Globus pallidus (tissue), 1 donor: ENCODE measurements at regions not wholly inside any gene's neighbourhood (a gene's known extent, or its start where the extent isn't known, plus 50 kb on each side); places are given as distances from the start of the nearest gene placed in this dataset.
"Not testable (repeated sequence)": the region's sequence is repeated elsewhere in the genome, so short reads cannot be mapped to it uniquely, and the experiment has no call there.

Experiments used
- DNase-seq: peaks from one replicate; pipeline ENCODE4 v3.0.0-alpha.2; 2015; ENCODE audit warnings: low spot score

GRCh38 chr4:111399623-111400022 is 745.6 kb upstream of the FAM241A start:
- DNase-seq, result peak; percentile 26

DNA sequence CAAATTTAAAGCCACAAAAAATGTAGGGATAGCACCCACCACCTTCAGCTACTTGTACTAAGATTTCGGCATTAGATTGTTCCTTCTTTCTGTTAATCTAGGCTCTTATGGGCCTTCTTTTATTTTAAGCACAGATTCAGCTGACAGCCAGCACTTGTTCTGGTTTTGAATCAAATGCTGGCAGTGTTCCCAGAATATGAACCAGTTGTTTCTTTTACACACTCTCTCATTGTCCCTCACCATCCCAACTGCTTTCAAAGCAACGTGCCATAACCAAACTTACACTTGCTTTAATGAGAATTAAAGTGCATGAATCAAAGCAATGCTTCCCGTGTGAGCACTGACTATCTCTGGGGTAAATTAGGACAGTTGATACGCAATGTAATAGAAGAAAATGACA is 744.5 kb upstream of the FAM241A start:
- peak; percentile 91 for DNase-seq

- DNase-seq, result no peak
These were observed 740.6 kb upstream of the FAM241A start for GRCh38 chr4:111404673-111405072.

DNA sequence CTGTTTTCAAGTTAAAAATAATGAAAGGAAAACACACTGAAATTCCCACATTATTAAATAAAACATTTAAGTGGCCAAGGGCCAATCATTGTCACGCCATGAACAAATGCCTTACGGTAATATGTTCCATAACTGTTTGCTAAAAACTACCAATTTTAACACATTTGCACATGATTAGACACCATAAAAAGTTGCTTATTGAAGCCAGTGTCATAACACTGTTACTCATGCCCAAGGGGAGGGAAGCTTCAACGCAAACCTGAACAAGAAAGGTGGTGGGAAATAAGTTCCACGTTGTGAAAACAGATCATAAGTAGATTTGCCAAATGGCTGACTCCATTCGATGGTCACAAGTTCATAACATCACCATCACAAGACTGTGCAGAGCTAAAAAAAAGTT is 739.3 kb upstream of the FAM241A start:
- DNase-seq, result no peak

DNA sequence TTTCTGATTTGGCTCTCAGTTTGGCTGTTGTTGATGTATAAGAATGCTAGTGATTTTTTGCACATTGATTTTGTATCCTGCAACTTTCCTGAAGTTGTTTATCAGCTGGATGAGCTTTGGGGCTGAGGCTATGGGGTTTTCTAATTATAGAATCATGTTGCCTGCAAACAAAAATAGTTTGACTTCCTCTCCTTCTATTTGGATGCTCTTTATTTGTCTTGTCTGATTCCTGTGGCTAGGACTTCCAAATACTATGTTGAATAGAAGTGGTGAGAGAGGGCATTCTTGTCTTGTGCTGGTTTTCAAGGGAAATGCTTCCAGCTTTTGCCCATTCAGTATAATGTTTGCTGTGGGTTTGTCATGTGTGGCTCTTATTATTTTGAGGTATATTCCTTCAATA is 734.7 kb upstream of the FAM241A start:
- no peak for DNase-seq

DNA sequence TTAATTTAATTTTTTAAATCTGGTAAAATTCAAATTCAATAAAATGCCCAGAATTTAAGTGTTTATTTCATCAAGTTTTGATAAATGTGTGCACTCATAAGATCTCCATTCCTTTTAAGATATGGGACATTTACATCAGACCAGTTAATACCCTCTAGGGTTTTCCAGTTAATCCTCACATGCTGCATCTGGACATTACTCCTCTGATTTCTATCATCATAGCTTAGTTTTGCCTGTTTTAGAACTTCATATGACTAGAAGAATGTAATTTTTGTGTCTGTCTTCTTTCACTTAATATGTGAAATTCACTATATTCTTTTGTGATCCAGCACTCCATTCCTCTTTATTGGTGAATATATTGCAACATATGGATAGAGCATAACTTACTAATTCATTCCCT is 727.7 kb upstream of the FAM241A start:
- DNase-seq, result no peak

- no peak for DNase-seq
These were observed 711.8 kb upstream of the FAM241A start for GRCh38 chr4:111433441-111433840.

- DNase-seq, result no peak
These were observed 710.7 kb upstream of the FAM241A start for GRCh38 chr4:111434586-111434985.

GRCh38 chr4:111435986-111436744 is 709.1 kb upstream of the FAM241A start:
- no peak for DNase-seq

DNA sequence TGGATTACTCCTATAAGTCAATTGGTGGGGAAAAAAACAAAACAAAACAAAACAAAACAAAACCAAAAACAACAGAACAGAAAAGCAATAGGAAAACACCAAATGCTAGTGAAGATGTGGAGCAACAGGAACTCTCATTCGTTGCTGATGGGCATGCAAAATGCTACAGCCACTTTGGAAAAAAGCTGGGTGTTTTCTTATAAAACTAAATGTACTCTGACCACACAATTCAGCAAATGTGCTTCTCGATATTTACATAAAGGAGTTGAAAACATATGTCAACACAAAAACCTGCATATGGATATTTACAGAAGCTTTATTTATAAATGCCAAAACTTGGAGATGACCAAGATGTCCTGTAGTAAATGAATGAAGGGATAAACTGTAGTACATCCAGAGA is 703.6 kb upstream of the FAM241A start:
- DNase-seq, result no peak

- not testable (repeated sequence) for DNase-seq
These were observed 700.4 kb upstream of the FAM241A start for GRCh38 chr4:111444836-111445235.

DNA sequence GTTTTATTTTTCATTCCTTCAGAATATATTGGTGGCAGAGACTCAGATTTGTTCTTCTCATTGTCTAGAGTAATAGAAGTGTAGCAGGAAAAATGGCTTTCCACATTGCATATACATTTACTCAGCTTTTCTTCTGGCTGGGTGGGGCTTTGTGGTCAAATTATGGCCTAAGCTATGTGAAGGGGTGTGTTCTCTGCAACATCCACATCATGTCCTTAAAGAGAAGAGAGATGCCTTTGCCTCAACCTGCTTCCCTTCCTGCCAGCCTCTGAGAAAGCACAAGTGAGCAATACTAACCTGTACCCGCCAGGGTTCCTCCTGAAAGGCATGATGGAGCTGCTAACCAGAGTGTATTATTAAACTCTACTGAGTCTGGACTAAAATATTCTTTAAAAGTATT is 695.6 kb upstream of the FAM241A start:
- DNase-seq, result no peak

DNA sequence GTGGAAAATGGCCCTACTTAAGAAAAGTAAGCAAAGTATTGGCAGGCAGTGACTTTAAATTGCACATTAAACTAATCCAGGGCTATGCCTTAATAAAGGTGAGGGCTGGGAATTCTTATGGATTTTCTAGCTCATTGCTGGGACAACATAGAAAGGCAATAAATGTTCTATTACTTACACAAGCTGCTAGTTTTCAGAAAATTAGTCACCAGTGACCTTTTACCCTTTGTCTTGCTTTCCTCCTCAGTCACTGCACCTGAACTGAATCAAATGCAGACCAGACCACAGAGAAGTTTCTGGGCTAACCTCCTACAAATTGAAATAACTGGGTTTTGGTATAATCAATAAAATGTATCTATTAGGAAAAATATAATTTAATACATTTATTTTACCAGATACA is 694.4 kb upstream of the FAM241A start:
- DNase-seq, result no peak

DNA sequence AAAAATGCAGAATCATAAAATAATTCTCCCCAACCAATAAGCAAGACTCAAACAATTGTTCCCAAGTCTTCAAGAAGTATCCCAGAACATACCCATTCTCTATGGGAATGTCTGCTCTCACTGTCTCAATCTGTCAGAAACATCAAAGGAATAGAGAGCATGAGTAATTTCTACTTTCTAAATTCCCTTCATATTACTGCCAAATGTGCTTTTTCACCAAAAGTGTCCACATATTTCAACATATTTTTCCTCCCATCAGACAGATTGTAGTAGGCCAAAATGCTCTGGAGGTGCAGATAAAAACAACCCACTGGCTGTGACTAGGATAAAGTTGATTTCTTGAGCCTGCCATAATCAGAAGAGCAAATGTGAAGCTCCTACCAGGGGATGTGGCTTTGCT is 692.0 kb upstream of the FAM241A start:
- no peak for DNase-seq

DNA sequence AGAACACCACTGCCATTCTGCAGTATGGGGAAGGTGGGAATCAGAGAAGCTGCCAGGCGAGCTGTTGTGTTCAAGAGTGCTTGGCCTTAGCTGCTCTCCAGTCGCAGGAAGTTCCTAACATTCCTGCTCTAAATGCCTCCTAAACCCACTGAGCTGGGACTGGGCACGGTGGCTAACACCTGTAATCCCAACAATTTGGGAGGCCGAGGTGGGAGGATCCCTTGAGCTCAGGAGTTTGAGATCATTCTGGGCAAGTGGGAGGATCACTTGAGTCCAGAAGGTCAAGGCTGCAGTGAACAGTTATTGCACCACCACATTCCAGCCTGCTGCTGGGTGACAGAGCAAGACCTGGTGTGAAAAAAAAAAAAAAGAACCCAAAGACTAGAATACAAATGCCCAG is 690.3 kb upstream of the FAM241A start:
- no peak for DNase-seq

DNA sequence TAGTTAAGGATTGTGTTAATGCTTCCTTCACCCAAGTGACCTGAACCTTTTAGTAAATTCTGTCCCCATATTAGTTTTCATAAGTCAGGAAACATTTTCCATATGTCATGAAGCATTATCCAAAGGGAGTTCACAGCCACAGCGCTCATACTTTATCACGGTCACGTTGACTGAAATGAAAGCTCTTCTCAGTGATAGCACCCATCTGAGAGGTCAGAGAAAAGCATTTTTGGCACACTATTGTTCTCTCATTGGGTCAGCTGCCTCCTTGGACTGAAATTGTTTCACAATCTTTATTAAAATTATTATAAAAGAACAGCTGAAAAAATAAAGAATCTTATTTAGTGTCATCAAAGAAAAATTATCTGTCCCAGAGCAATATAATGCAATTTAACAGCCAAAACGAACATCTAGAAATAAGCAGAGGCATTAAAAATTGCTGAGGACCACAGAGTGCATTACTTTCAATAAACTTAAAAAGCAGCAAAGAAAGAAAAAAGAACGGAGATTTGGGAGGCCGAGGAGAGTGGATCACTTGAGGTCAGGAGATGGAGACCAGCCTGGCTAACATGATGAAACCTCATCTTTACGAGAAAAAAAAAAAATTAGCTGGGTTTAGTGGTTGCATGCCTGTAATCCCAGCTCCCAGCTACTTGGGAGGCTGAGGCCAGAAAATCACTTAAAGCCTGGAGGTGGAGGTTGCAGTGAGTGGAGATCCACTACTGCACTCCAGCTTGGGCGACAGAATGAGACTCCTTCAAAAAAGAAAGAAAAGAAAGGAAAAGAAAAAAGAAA is 680.8 kb upstream of the FAM241A start:
- no peak for DNase-seq

DNA sequence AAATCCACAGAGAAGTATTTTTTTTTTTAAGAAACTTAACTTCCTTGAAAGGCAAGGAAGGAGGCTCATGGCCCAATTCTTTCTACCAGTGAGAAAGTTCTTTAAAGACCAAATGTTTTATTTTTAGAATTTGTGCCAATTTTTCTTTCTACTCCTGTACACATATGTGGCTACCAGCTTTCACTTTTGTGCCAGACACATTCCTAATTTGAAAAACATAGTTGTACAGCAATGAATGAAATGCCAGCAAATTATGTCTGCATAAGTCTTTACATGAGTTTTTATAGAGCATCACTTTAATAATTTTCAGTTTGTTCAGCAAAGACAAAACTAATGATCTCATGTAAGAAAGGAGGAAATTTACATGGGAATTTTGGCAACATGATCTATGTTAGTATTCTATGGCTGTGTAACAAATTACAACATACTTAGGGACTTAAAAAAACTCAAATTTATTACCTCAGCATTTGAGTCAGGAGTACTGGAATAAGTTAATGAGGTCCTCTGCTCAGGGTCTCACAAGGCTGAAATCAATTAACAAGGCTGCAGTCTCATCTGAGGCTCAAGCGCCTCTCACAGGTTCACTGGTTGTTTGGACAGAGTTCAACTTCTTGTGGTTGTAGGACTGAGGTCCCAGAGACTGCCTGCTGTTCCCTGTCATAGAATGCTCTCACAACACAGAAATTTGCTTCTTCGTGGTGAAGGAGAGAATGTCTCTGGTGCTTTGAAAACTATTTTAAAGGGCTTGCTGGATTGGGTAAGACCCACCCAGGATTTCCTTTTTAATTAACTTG is 678.2 kb upstream of the FAM241A start:
- DNase-seq, result no peak

DNA sequence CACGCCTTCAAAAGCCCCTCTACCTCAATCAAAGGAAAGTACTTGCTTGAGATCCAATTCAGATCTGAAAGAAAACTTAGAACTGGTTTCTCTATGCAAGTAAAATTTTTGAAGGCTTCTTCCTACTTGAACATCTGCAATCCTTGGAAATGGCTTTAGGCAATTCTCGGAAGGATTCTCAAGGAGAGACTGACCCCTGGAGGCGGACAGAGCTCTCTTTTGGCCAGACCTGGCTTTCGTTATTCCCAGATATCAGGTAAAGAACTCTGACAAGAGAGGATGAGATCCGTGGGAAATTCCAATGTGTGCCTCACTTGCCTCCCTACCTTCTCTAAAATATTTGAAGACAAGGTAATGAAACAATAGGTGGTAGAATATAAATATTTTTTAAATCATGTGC is 670.3 kb upstream of the FAM241A start:
- peak; percentile 53 for DNase-seq

GRCh38 chr4:111475666-111476065 is 669.6 kb upstream of the FAM241A start:
- DNase-seq, result no peak

GRCh38 chr4:111480510-111480909 is 664.7 kb upstream of the FAM241A start:
- DNase-seq, result no peak

GRCh38 chr4:111483375-111484169 is 661.7 kb upstream of the FAM241A start:
- no peak for DNase-seq

- no peak for DNase-seq
These were observed 652.8 kb upstream of the FAM241A start for GRCh38 chr4:111492496-111492895.
